Stimulated activated CD8-positive, alpha-beta memory T cell treated with anti-CD3 and anti-CD28 coated beads, Interleukin-15, amount 100 ng/mL, for 4 hours (primary cell): ENCODE measurements at regions not wholly inside any gene's neighbourhood (a gene's known extent, or its start where the extent isn't known, plus 50 kb on each side); places are given as distances from the start of the nearest gene placed in this dataset.
"Not testable (repeated sequence)": the region's sequence is repeated elsewhere in the genome, so short reads cannot be mapped to it uniquely, and the experiment has no call there.

Experiments used
- DNase-seq, 2 donors: peaks; one replicate each; pipeline ENCODE4 v3.0.0-alpha.2; 2020; ENCODE audit warnings: low read depth in 2 of 2

- DNase-seq, result no peak
Measured at GRCh38 chr13:89361909-89362308, 1690.7 kb downstream of the SLITRK5 start.

GRCh38 chr13:89363144-89363543 lies 1692.0 kb downstream of the SLITRK5 start:
- DNase-seq, result no peak

- no peak for DNase-seq
Measured at GRCh38 chr13:89372193-89372592, 1701.0 kb downstream of the SLITRK5 start.

- DNase-seq, result no peak
Measured at GRCh38 chr13:89375839-89376238, 1704.7 kb downstream of the SLITRK5 start.

GRCh38 chr13:89380101-89380500 lies 1708.9 kb downstream of the SLITRK5 start:
- no peak for DNase-seq

- DNase-seq, result no peak
Measured at GRCh38 chr13:89382981-89383380, 1711.8 kb downstream of the SLITRK5 start.

GRCh38 chr13:89383891-89384290 lies 1712.7 kb downstream of the SLITRK5 start:
- DNase-seq, result no peak

- DNase-seq, result no peak
Measured at GRCh38 chr13:89393758-89394304, 1722.7 kb downstream of the SLITRK5 start.

- DNase-seq, result no peak
Measured at GRCh38 chr13:89401264-89401675, 1730.1 kb downstream of the SLITRK5 start.

GRCh38 chr13:89402211-89402610 lies 1731.0 kb downstream of the SLITRK5 start:
- DNase-seq, result no peak

- DNase-seq, result not testable (repeated sequence)
Measured at GRCh38 chr13:89406096-89406495, 1734.9 kb downstream of the SLITRK5 start.

GRCh38 chr13:89407357-89407756 lies 1736.2 kb downstream of the SLITRK5 start:
- DNase-seq, result no peak

GRCh38 chr13:89432997-89433396 lies 1761.8 kb downstream of the SLITRK5 start:
- no peak for DNase-seq

- DNase-seq, result not testable (repeated sequence)
Measured at GRCh38 chr13:89434624-89435023, 1763.5 kb downstream of the SLITRK5 start.

- DNase-seq, result no peak
Measured at GRCh38 chr13:89454681-89455080, 1783.5 kb downstream of the SLITRK5 start.

- no peak for DNase-seq
Measured at GRCh38 chr13:89455225-89455624, 1784.1 kb downstream of the SLITRK5 start.

GRCh38 chr13:89455741-89456140 lies 1784.6 kb downstream of the SLITRK5 start:
- DNase-seq, result no peak

GRCh38 chr13:89457977-89458376 lies 1786.8 kb downstream of the SLITRK5 start:
- no peak for DNase-seq

GRCh38 chr13:89458456-89458855 lies 1787.3 kb downstream of the SLITRK5 start:
- no peak for DNase-seq

- DNase-seq, result not testable (repeated sequence)
Measured at GRCh38 chr13:89460895-89461294, 1789.7 kb downstream of the SLITRK5 start.

GRCh38 chr13:89465366-89465765 lies 1794.2 kb downstream of the SLITRK5 start:
- no peak for DNase-seq

- DNase-seq, result no peak
Measured at GRCh38 chr13:89468081-89468480, 1796.9 kb downstream of the SLITRK5 start.

GRCh38 chr13:89470901-89471300 lies 1799.7 kb downstream of the SLITRK5 start:
- no peak for DNase-seq

- DNase-seq, result no peak
Measured at GRCh38 chr13:89474432-89474831, 1803.3 kb downstream of the SLITRK5 start.
